Breast epithelium (tissue), 4 donors: ENCODE measurements at regions not wholly inside any gene's neighbourhood (a gene's known extent, or its start where the extent isn't known, plus 50 kb on each side); places are given as distances from the start of the nearest gene placed in this dataset.

Source experiments
- DNase-seq, 2 donors: peaks; one replicate each; pipeline ENCODE4 v3.0.0-alpha.2; 2019; ENCODE audit warnings: low spot score in 2 of 2
- H3K27ac ChIP-seq, 2 donors: fragments of 200-600 bp; sonication (generic) in 1 of 2; one replicate each; pipeline ENCODE4 v1.5.1; 2016 to 2019; ENCODE audit warnings: mild to moderate bottlenecking in 1 of 2
- H3K27me3 ChIP-seq, 2 donors: fragments of 200-600 bp; sonication (generic) in 1 of 2; one replicate each; pipeline versions ENCODE4 v1.5.1 to v1.6.0; 2017 to 2019; ENCODE audit warnings: control low read depth in 1 of 2, mild to moderate bottlenecking in 1 of 2
- H3K36me3 ChIP-seq: fragments of 200-600 bp; one replicate; pipeline ENCODE4 v1.5.1; 2019
- H3K4me1 ChIP-seq, 2 donors: fragments of 200-600 bp; sonication (generic); one replicate each; pipeline ENCODE4 v1.5.1; 2016 to 2019; ENCODE audit warnings: control low read depth in 1 of 2
- H3K4me3 ChIP-seq, 3 donors: fragments of 200-600 bp; sonication (generic); 1 replicate in 2 of 3; 2 replicates in 1 of 3; pipeline ENCODE4 v1.5.1; 2016 to 2019; ENCODE audit warnings: mild to moderate bottlenecking in 3 of 3, moderate library complexity in 2 of 3
- H3K9me3 ChIP-seq, 2 donors: fragments of 200-600 bp; sonication (generic) in 1 of 2; one replicate each; pipeline ENCODE4 v1.5.1; 2016 to 2019; ENCODE audit warnings: control low read depth in 1 of 2
- POLR2A ChIP-seq: fragments of 450-650 bp; IDR thresholded peaks from one replicate; pipeline ENCODE4 v1.6.1; 2016; ENCODE audit warnings: antibody characterized with exemption, mild to moderate bottlenecking, moderate library complexity
- POLR2AphosphoS5 ChIP-seq, 3 donors: sonication (generic); formaldehyde crosslinking; IDR thresholded peaks; one replicate each; pipeline ENCODE4 v1.6.1; 2017; ENCODE audit warnings: antibody characterized with exemption in 3 of 3
- intact Hi-C: fragments of 100-400 bp; cut with DNase I; formaldehyde crosslinking; loops from one replicate; pipeline ENCODE4 v1.15.1; 2023; ENCODE audit warnings: low total_unique reads
- TF ChIP-seq, protein P1 (sequence below), 3 donors: fragments of 450-650 bp; IDR thresholded peaks; one replicate each; pipeline ENCODE4 v1.5.1; 2016 to 2017; ENCODE audit warnings: antibody characterized with exemption in 3 of 3, mild to moderate bottlenecking in 3 of 3, moderate library complexity in 3 of 3

DNA sequence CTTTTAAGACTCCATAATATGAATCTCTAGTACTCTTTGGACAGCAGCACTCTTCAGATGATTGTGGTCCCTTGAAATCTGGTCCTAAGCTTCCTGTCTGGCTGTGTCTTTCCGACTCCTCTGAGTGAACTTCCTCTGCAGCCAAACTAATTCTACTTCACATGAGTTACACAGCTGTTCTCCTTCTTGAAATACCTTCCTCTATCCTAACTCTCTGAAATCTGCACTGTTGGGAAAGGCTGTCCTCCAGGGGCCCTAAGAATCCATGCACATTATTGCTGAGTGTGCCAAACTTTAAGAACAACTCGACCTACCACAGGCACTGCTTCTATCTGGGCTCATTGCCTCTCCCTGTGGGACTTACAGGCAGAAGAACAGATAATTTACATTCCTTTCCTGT, 217.3 kb upstream of the ARHGAP42 start:
- no peak overlapping the region for H3K4me3 ChIP-seq
- no peak for DNase-seq
- no peak for TF ChIP-seq POLR2A
- no peak for TF ChIP-seq POLR2AphosphoS5 (IDR thresholded peaks at IDR 0.05)
- TF ChIP-seq, protein P1, sequence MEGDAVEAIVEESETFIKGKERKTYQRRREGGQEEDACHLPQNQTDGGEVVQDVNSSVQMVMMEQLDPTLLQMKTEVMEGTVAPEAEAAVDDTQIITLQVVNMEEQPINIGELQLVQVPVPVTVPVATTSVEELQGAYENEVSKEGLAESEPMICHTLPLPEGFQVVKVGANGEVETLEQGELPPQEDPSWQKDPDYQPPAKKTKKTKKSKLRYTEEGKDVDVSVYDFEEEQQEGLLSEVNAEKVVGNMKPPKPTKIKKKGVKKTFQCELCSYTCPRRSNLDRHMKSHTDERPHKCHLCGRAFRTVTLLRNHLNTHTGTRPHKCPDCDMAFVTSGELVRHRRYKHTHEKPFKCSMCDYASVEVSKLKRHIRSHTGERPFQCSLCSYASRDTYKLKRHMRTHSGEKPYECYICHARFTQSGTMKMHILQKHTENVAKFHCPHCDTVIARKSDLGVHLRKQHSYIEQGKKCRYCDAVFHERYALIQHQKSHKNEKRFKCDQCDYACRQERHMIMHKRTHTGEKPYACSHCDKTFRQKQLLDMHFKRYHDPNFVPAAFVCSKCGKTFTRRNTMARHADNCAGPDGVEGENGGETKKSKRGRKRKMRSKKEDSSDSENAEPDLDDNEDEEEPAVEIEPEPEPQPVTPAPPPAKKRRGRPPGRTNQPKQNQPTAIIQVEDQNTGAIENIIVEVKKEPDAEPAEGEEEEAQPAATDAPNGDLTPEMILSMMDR (IDR thresholded peaks at IDR 0.05) = no peak
- H3K27ac ChIP-seq = peak overlapping the region in 1 of 2 donors; percentile 7
- H3K36me3 ChIP-seq = no peaks in the 10 kb centered on the region
- intact Hi-C loops = no loop called here
- H3K27me3 ChIP-seq = no peaks in the 10 kb centered on the region
- no peaks in the 10 kb centered on the region for H3K4me1 ChIP-seq
- H3K9me3 ChIP-seq = peaks cover 0 to 3% of the 10 kb centered on the region in 2 donors

DNA sequence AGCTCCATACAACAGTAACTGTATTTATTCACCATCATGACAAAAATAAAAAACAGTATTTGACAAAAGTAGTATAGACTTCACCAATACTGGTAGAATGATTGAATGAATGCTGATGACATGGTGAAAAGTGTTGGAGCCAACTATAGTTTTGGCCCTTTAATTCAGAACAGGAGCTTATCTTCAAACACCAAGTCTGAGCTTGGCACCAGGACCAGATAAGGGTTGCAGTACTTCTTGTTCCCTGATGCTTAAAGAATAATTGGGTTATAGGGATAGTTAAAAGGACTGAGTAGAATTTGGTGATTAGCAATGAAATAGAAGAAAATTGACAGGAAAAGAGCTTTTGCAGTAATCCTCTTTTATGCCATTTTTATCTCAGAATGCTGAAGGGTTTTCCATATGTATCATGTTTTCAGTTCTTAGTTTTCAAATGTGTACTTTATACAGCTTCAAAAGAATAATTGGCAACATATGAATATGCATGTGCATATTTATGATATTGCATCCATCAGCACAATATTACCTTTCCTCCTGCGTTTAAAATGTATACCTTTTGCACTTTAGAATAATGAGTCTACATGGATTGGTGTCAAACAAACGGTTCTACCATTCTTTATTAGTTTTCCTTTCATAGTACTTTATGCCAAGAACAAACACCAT, 214.2 kb upstream of the ARHGAP42 start:
- H3K9me3 ChIP-seq = no peaks in the 10 kb centered on the region
- intact Hi-C loops = no loop called here
- H3K4me3 ChIP-seq = no peak overlapping the region
- H3K27ac ChIP-seq = no peak overlapping the region
- no peaks in the 10 kb centered on the region for H3K27me3 ChIP-seq
- no peak for DNase-seq
- TF ChIP-seq POLR2AphosphoS5 (IDR thresholded peaks at IDR 0.05) = no peak
- TF ChIP-seq, protein P1 (IDR thresholded peaks at IDR 0.05) = no peak
- TF ChIP-seq POLR2A = no peak
- H3K4me1 ChIP-seq = no peaks in the 10 kb centered on the region
- H3K36me3 ChIP-seq = no peaks in the 10 kb centered on the region

DNA sequence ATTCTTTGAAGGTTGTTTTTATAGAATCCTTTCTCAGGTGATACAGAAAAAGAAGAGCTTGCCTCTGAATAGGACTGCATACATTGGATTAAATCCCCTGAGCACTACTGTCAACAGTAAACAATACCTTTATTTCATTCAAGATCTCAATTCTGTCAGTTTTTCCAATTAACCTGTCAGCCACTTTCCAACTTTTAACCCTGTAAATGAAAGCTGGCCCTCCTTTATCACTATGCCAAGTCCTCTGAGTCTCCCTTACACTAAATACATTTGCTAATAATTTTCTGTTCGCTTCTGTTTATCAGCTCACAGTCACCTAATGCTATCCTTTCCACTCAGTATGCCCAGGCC, 213.7 kb upstream of the ARHGAP42 start:
- TF ChIP-seq, protein P1 (IDR thresholded peaks at IDR 0.05) = no peak
- TF ChIP-seq POLR2A (no peak), POLR2AphosphoS5 (IDR thresholded peaks at IDR 0.05) (no peak)
- intact Hi-C loops = no loop called here
- DNase-seq = no peak

DNA sequence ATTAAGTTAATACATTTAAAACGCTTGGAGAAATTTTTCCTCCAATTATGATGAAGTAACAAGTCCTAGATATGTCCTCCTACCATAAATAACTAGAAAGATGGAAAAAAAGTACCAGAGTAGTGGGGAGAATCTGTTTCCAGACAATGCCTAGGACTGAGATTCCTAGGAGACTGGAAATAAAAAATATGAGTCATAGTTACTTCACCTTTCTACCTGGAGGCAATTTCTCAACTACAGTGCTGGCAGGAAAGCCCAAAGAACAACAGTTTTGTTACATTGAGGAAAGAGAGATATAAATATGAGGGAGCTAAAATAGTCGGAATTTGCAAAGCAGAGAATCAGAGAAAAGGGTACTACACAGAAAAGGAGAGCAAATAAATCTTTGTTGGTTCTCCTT, 202.1 kb upstream of the ARHGAP42 start:
- TF ChIP-seq POLR2AphosphoS5 (IDR thresholded peaks at IDR 0.05) (no peak), POLR2A (no peak)
- H3K27ac ChIP-seq = no peak overlapping the region
- no peak for DNase-seq
- intact Hi-C loops = no loop called here
- no peaks in the 10 kb centered on the region for H3K27me3 ChIP-seq
- peaks cover 0 to 25% of the 10 kb centered on the region in 2 donors for H3K9me3 ChIP-seq
- no peak overlapping the region for H3K4me3 ChIP-seq
- no peaks in the 10 kb centered on the region for H3K4me1 ChIP-seq
- H3K36me3 ChIP-seq = no peaks in the 10 kb centered on the region

More for the DNA sequence above, 213.7 kb upstream of the ARHGAP42 start:
- Histone ChIP-seq H3K4me1 (no peaks in the 10 kb centered on the region), H3K9me3 (no peaks in the 10 kb centered on the region), H3K4me3 (no peak overlapping the region), H3K27me3 (no peaks in the 10 kb centered on the region), H3K36me3 (no peaks in the 10 kb centered on the region), H3K27ac (no peak overlapping the region)

DNA sequence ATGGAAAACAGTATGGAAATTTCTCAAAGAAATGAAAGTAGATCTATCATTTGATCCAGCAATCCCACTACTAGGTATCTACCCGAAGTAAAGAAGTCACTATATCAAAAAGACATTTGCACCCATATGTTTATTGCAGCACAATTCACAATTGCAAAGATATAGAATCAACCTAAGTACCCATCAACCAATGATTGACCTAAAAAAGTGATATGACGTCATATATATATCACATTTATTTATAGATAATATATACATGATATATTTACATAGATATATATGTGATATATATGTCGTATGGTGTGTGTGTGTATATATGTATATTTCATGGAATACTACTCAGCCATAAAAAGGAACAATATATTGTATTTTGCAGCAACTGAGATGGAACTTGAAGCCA, 188.3 kb upstream of the ARHGAP42 start:
- no peak overlapping the region for H3K4me3 ChIP-seq
- no peak for DNase-seq
- H3K4me1 ChIP-seq = no peaks in the 10 kb centered on the region
- no peak overlapping the region for H3K27ac ChIP-seq
- no peaks in the 10 kb centered on the region for H3K27me3 ChIP-seq
- peaks cover 0 to 10% of the 10 kb centered on the region in 2 donors for H3K9me3 ChIP-seq
- TF ChIP-seq POLR2AphosphoS5 (IDR thresholded peaks at IDR 0.05) = no peak
- TF ChIP-seq, protein P1 (IDR thresholded peaks at IDR 0.05) = no peak
- no peaks in the 10 kb centered on the region for H3K36me3 ChIP-seq
- intact Hi-C loops = no loop called here
